ENCODE measurements at regions not wholly inside any gene's neighbourhood (a gene's known extent, or its start where the extent isn't known, plus 50 kb on each side); places are given as distances from the start of the nearest gene placed in this dataset.

- TF ChIP-seq RAD21 (IDR thresholded peaks at IDR 0.05; ENCODE audit: low read length) (no peak), CTCF (IDR thresholded peaks at IDR 0.05) (no peak), JUND (IDR thresholded peaks at IDR 0.05) (no peak)
Measured at GRCh38 chr5:173515526-173515925, 100.9 kb downstream of the BOD1 start.
